CD14-positive monocyte (primary cell): ENCODE measurements at regions not wholly inside any gene's neighbourhood (a gene's known extent, or its start where the extent isn't known, plus 50 kb on each side); places are given as distances from the start of the nearest gene placed in this dataset.

Source experiments
- DNase-seq, 3 donors: peaks; one replicate each; pipeline ENCODE4 v3.0.0-alpha.2; 2011 to 2022
- H2AFZ ChIP-seq: 2 replicates; pipeline ENCODE4 v1.6.0; 2012; ENCODE audit warnings: mild to moderate bottlenecking, low read depth, low read length, inconsistent platforms; ENCODE audit not compliant: insufficient read depth, poor library complexity, severe bottlenecking
- H3K27ac ChIP-seq, 2 donors: 1 replicate in 1 of 2; 2 replicates in 1 of 2; pipeline ENCODE4 v1.5.1; 2012 to 2013; ENCODE audit warnings: low read length in 2 of 2, control low read depth in 1 of 2, inconsistent platforms in 1 of 2, low read depth in 1 of 2, mild to moderate bottlenecking in 1 of 2
- H3K27me3 ChIP-seq, 2 donors: one replicate each; pipeline versions ENCODE4 v1.6.0 to v1.6.1; 2011 to 2013; ENCODE audit warnings: low read length in 2 of 2; ENCODE audit not compliant: control insufficient read depth in 2 of 2, insufficient read depth in 2 of 2
- H3K36me3 ChIP-seq, 2 donors: replicated peaks in 1 of 2; 1 replicate in 1 of 2; 2 replicates in 1 of 2; pipeline versions ENCODE4 v1.5.1 to v1.6.1; 2012 to 2013; ENCODE audit warnings: low read length in 2 of 2, control low read depth in 1 of 2, inconsistent platforms in 1 of 2, mild to moderate bottlenecking in 1 of 2; ENCODE audit not compliant: insufficient read depth in 2 of 2, control insufficient read depth in 1 of 2
- H3K4me1 ChIP-seq, 2 donors: 1 replicate in 1 of 2; 2 replicates in 1 of 2; pipeline versions ENCODE4 v1.5.1 to v1.6.1; 2012 to 2013; ENCODE audit warnings: low read length in 2 of 2, control low read depth in 1 of 2, inconsistent platforms in 1 of 2, mild to moderate bottlenecking in 1 of 2, moderate library complexity in 1 of 2; ENCODE audit not compliant: insufficient read depth in 2 of 2, control insufficient read depth in 1 of 2
- H3K4me2 ChIP-seq: replicated peaks from 2 replicates; pipeline ENCODE3; 2012; ENCODE audit warnings: low read length, moderate library complexity, mild to moderate bottlenecking; ENCODE audit not compliant: poor library complexity, severe bottlenecking; ENCODE audit errors: extremely low read depth
- H3K4me3 ChIP-seq, 3 experiments: fragments of 200-600 bp in 1 of 3; sonication (generic) in 1 of 3; replicated peaks in 1 of 3; 1 replicate in 2 of 3; 2 replicates in 1 of 3; pipeline ENCODE4 v1.5.1; 2011 to 2013; ENCODE audit warnings: low read length in 3 of 3, mild to moderate bottlenecking in 3 of 3, control low read depth in 2 of 3, low read depth in 2 of 3, inconsistent platforms in 1 of 3, moderate library complexity in 1 of 3
- H3K79me2 ChIP-seq: 2 replicates; pipeline ENCODE4 v1.6.0; 2012; ENCODE audit warnings: mild to moderate bottlenecking, control low read depth, inconsistent platforms, low read length, moderate library complexity; ENCODE audit not compliant: insufficient read depth
- H3K9ac ChIP-seq: 2 replicates; pipeline ENCODE4 v1.6.0; 2017; ENCODE audit warnings: low read length, mild to moderate bottlenecking; ENCODE audit not compliant: insufficient read depth, poor library complexity, severe bottlenecking
- H3K9me3 ChIP-seq, 2 donors: replicated peaks in 1 of 2; 1 replicate in 1 of 2; 2 replicates in 1 of 2; pipeline versions ENCODE4 v1.5.1 to v1.6.1; 2012 to 2013; ENCODE audit warnings: low read length in 2 of 2, control low read depth in 1 of 2; ENCODE audit not compliant: control insufficient read depth in 1 of 2, insufficient read depth in 1 of 2
- H4K20me1 ChIP-seq: 2 replicates; pipeline ENCODE4 v1.6.0; 2012; ENCODE audit warnings: mild to moderate bottlenecking, low read length, control low read depth, moderate library complexity; ENCODE audit not compliant: insufficient read depth
- H3K27ac Mint-ChIP-seq, 7 donors: one replicate each; pipeline ENCODE4 v1.8.0; 2020; ENCODE audit warnings: mild to moderate bottlenecking in 7 of 7, mixed read lengths in 7 of 7, moderate library complexity in 6 of 7, inconsistent platforms in 2 of 7
- H3K27me3 Mint-ChIP-seq, 3 donors: one replicate each; pipeline ENCODE4 v1.8.0; 2021 to 2022; ENCODE audit warnings: low read depth in 3 of 3, mild to moderate bottlenecking in 3 of 3, mixed read lengths in 3 of 3, moderate library complexity in 3 of 3, inconsistent platforms in 1 of 3
- H3K36me3 Mint-ChIP-seq, 2 donors: one replicate each; pipeline ENCODE4 v1.8.0; 2020; ENCODE audit warnings: mixed read lengths in 2 of 2, inconsistent platforms in 1 of 2, mild to moderate bottlenecking in 1 of 2
- H3K4me1 Mint-ChIP-seq: one replicate; pipeline ENCODE4 v1.8.0; 2020; ENCODE audit warnings: mild to moderate bottlenecking, mixed read lengths
- H3K4me3 Mint-ChIP-seq, 2 donors: one replicate each; pipeline ENCODE4 v1.8.0; 2020; ENCODE audit warnings: mild to moderate bottlenecking in 2 of 2, mixed read lengths in 2 of 2, moderate library complexity in 1 of 2
- H3K9me3 Mint-ChIP-seq, 7 donors: one replicate each; pipeline ENCODE4 v1.8.0; 2020 to 2022; ENCODE audit warnings: mixed read lengths in 7 of 7, mild to moderate bottlenecking in 6 of 7, moderate library complexity in 6 of 7, inconsistent platforms in 2 of 7
- CTCF ChIP-seq: fragments of 200-600 bp; IDR thresholded peaks from one replicate; pipeline ENCODE4 v1.8.0; 2022; ENCODE audit warnings: antibody characterized with exemption, mild to moderate bottlenecking
- WGBS: methylation state at CpG from one replicate; pipeline ENCODE4 v1.1.5; 2013; ENCODE audit warnings: missing lambda C conversion rate; ENCODE audit not compliant: insufficient coverage; 5-methylcytosine and 5-hydroxymethylcytosine counted together
- intact Hi-C, 2 donors: fragments of 100-400 bp; cut with micrococcal nuclease; formaldehyde crosslinking; loops; one replicate each; pipeline versions ENCODE4 v1.15.0 to v1.15.1; 2023

GRCh38 chr12:75714462-75715322, 203.3 kb upstream of the KRR1 start:
- no peaks in the 10 kb centered on the region for H3K9me3 ChIP-seq
- no peak overlapping the region for H3K4me3 Mint-ChIP-seq
- H3K27me3 ChIP-seq, result no peaks in the 10 kb centered on the region
- H3K9ac ChIP-seq, result no peak overlapping the region
- no peak overlapping the region for H2AFZ ChIP-seq
- no peak overlapping the region for H3K27ac ChIP-seq
- H3K36me3 ChIP-seq, result no peaks in the 10 kb centered on the region
- intact Hi-C loops, result no loop called here
- H3K4me2 ChIP-seq, result no peak overlapping the region
- H3K79me2 ChIP-seq, result no peaks in the 10 kb centered on the region
- no peaks in the 10 kb centered on the region for H4K20me1 ChIP-seq
- H3K4me1 ChIP-seq, result no peaks in the 10 kb centered on the region
- H3K27ac Mint-ChIP-seq, result no peak overlapping the region
- H3K4me1 Mint-ChIP-seq, result no peaks in the 10 kb centered on the region
- TF ChIP-seq CTCF, result no peak
- no peak overlapping the region for H3K4me3 ChIP-seq
- no peak for DNase-seq
- H3K27me3 Mint-ChIP-seq, result peaks cover 0 to 4% (median 3%) of the 10 kb centered on the region in 3 donors
- no CpG with 5 or more reads among the region's 2 CpGs for WGBS
- no peaks in the 10 kb centered on the region for H3K36me3 Mint-ChIP-seq
- H3K9me3 Mint-ChIP-seq, result no peaks in the 10 kb centered on the region

GRCh38 chr12:75713434-75713833, 202.0 kb upstream of the KRR1 start:
- DNase-seq, result no peak
- Mint-ChIP-seq H3K27me3 (peaks cover 0 to 3% (median 2%) of the 10 kb centered on the region in 3 donors), H3K4me3 (no peak overlapping the region), H3K36me3 (no peaks in the 10 kb centered on the region), H3K9me3 (no peaks in the 10 kb centered on the region), H3K27ac (no peak overlapping the region), H3K4me1 (no peaks in the 10 kb centered on the region)
- Histone ChIP-seq H4K20me1 (no peaks in the 10 kb centered on the region), H3K79me2 (no peaks in the 10 kb centered on the region), H3K27ac (no peak overlapping the region), H2AFZ (no peak overlapping the region), H3K4me2 (no peak overlapping the region), H3K4me1 (no peaks in the 10 kb centered on the region), H3K9me3 (no peaks in the 10 kb centered on the region), H3K36me3 (no peaks in the 10 kb centered on the region), H3K27me3 (no peaks in the 10 kb centered on the region), H3K4me3 (no peak overlapping the region), H3K9ac (no peak overlapping the region)
- no CpG with 5 or more reads among the region's 3 CpGs for WGBS
- TF ChIP-seq CTCF, result no peak
- intact Hi-C loops, result no loop called here
